Body of pancreas (tissue), 4 donors: ENCODE measurements at regions not wholly inside any gene's neighbourhood (a gene's known extent, or its start where the extent isn't known, plus 50 kb on each side); places are given as distances from the start of the nearest gene placed in this dataset.

ENCODE experiments used
- POLR2A ChIP-seq, 3 donors: fragments of 450-650 bp; IDR thresholded peaks; one replicate each; pipeline ENCODE4 v1.6.1; 2016; ENCODE audit warnings: antibody characterized with exemption in 3 of 3, mild to moderate bottlenecking in 2 of 3
- TF ChIP-seq, protein P1 (sequence below), 7 experiments: fragments of 450-650 bp in 4 of 7; fragments of 200-600 bp in 3 of 7; sonication (generic) in 3 of 7; IDR thresholded peaks; one replicate each; pipeline ENCODE4 v1.5.1; 2016 to 2019; ENCODE audit warnings: antibody characterized with exemption in 7 of 7

DNA sequence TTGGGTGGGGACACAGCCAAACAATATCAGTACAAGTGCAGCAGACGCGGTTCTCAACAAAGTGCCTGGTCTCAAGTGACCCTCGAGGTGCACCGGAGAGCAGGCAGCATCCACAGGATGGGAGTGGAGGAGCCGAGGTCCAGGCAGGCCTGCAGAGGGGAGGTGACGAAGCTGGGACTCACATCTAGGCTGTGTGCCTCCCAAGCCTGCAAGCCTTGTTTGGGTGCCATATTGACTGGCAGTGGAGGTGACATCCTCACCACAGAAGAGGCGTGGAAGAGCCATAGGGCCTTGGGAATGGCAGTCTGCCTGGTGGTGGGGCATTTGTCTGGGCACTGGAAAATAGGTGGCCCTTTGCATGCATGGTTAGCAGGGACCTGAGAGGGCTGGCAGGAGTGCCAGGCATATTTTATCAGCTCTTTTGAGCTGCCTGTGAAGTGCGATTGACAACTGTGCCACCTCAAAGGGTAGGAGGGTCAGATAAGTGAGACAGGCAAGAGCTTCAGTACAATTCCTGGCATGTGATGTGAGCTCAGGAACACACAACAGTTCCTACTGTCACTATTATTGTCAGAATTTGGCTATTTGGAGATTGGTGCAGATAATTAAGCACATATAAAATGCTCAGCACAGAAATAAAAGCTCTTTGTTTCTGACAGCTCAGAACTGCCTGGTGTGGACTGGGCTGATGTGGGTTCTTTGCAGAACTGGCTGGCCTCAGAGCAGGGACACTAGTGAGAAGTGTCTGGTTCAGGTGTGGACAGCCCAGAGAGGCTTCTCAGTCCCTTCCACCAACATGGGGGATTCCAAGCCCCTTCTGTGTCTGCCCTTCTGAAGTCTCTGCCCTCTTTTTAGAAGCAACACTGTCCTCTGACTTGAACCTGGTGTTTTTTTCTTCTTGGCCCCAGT, 347.6 kb upstream of the AJAP1 start:
- TF ChIP-seq, protein P1, sequence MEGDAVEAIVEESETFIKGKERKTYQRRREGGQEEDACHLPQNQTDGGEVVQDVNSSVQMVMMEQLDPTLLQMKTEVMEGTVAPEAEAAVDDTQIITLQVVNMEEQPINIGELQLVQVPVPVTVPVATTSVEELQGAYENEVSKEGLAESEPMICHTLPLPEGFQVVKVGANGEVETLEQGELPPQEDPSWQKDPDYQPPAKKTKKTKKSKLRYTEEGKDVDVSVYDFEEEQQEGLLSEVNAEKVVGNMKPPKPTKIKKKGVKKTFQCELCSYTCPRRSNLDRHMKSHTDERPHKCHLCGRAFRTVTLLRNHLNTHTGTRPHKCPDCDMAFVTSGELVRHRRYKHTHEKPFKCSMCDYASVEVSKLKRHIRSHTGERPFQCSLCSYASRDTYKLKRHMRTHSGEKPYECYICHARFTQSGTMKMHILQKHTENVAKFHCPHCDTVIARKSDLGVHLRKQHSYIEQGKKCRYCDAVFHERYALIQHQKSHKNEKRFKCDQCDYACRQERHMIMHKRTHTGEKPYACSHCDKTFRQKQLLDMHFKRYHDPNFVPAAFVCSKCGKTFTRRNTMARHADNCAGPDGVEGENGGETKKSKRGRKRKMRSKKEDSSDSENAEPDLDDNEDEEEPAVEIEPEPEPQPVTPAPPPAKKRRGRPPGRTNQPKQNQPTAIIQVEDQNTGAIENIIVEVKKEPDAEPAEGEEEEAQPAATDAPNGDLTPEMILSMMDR (IDR thresholded peaks at IDR 0.05): no peak
- no peak for TF ChIP-seq POLR2A (IDR thresholded peaks at IDR 0.05)
